ENCODE measurements at regions not wholly inside any gene's neighbourhood (a gene's known extent, or its start where the extent isn't known, plus 50 kb on each side); places are given as distances from the start of the nearest gene placed in this dataset.
"Not testable (repeated sequence)": the region's sequence is repeated elsewhere in the genome, so short reads cannot be mapped to it uniquely, and the experiment has no call there.

- DNase-seq (ENCODE audit: low read depth), result not testable (repeated sequence)
These were observed 126.9 kb downstream of the NDFIP2 start for GRCh38 chr13:79607895-79608294.
